ENCODE measurements at regions not wholly inside any gene's neighbourhood (a gene's known extent, or its start where the extent isn't known, plus 50 kb on each side); places are given as distances from the start of the nearest gene placed in this dataset.
A peak's percentile ranks its signal among the peaks of the same experiment; 100 is the strongest.

GRCh38 chr20:41984031-41984430 lies 365.9 kb upstream of the CHD6 start:
- peak; percentile 39; the same call in 1 of the 3 replicates for ATAC-seq
- no peaks in the 10 kb centered on the region for H3K9me3 ChIP-seq (replicated peaks; ENCODE audit: control insufficient read depth, insufficient read depth, low read length)
- RAD21 ChIA-PET (ENCODE audit: unreplicated experiment) = no interaction called here
- no peaks in the 10 kb centered on the region for H3K79me2 ChIP-seq (ENCODE audit: control insufficient read depth, insufficient read depth, low read length)
- H3K4me3 ChIP-seq = no peak overlapping the region
- in situ Hi-C loops (cut with MboI) = no loop called here
- H2AFZ ChIP-seq (ENCODE audit: control insufficient read depth, low read depth, low read length) = no peak overlapping the region
- no peak overlapping the region for H3K27ac ChIP-seq (ENCODE audit: control insufficient read depth, insufficient read depth)
- intact Hi-C loops (cut with micrococcal nuclease; ENCODE audit: unreplicated experiment) = no loop called here
- no peak overlapping the region for H3K4me2 ChIP-seq (ENCODE audit: control insufficient read depth, insufficient read depth)
- BruUV-seq (replicated peaks) = no TSS peak
- no peaks in the 10 kb centered on the region for H4K20me1 ChIP-seq (ENCODE audit: control insufficient read depth, insufficient read depth)
- TF ChIP-seq CREB1 (IDR thresholded peaks at IDR 0.05; ENCODE audit: low read depth) (no peak), RELA (IDR thresholded peaks at IDR 0.05; ENCODE audit: borderline replicate concordance, partially characterized antibody) (no peak)
- no peaks in the 10 kb centered on the region for H3K4me1 ChIP-seq (ENCODE audit: control insufficient read depth, insufficient read depth, low read length)
- no peak for FAIRE-seq
- H3K9ac ChIP-seq (ENCODE audit: control insufficient read depth, insufficient read depth, low read length) = no peak overlapping the region
- POLR2A ChIA-PET = no interaction called here
- 0% methylated on average over 2 of the region's 2 CpGs for WGBS (ENCODE audit: insufficient coverage, insufficient replicate concordance, low lambda C conversion rate, missing lambda C conversion rate)
- H3K36me3 ChIP-seq (ENCODE audit: control insufficient read depth in 2 of 2, insufficient read depth in 2 of 2, low read length in 1 of 2) = no peaks in the 10 kb centered on the region
- no peaks in the 10 kb centered on the region for H3K27me3 ChIP-seq (replicated peaks in 1 of 2; ENCODE audit: control insufficient read depth in 2 of 2, insufficient read depth in 2 of 2, low read length in 1 of 2)
- SMC1A ChIA-PET (ENCODE audit: uncharacterized antibody, unreplicated experiment) = no interaction called here
- DNase-seq (ENCODE audit: low read depth, low spot score) = peak; percentile 12
- CTCF ChIA-PET = no interaction called here

GRCh38 chr20:41983159-41983558 lies 365.0 kb upstream of the CHD6 start:
- Histone ChIP-seq H3K9me3 (replicated peaks; ENCODE audit: control insufficient read depth, insufficient read depth, low read length) (no peaks in the 10 kb centered on the region), H4K20me1 (ENCODE audit: control insufficient read depth, insufficient read depth) (no peaks in the 10 kb centered on the region), H3K79me2 (ENCODE audit: control insufficient read depth, insufficient read depth, low read length) (no peaks in the 10 kb centered on the region), H3K27ac (ENCODE audit: control insufficient read depth, insufficient read depth) (no peak overlapping the region), H3K4me3 (no peak overlapping the region), H3K27me3 (replicated peaks in 1 of 2; ENCODE audit: control insufficient read depth in 2 of 2, insufficient read depth in 2 of 2, low read length in 1 of 2) (no peaks in the 10 kb centered on the region), H3K4me1 (ENCODE audit: control insufficient read depth, insufficient read depth, low read length) (no peaks in the 10 kb centered on the region), H3K4me2 (ENCODE audit: control insufficient read depth, insufficient read depth) (no peak overlapping the region), H3K36me3 (ENCODE audit: control insufficient read depth in 2 of 2, insufficient read depth in 2 of 2, low read length in 1 of 2) (no peaks in the 10 kb centered on the region), H3K9ac (ENCODE audit: control insufficient read depth, insufficient read depth, low read length) (no peak overlapping the region), H2AFZ (ENCODE audit: control insufficient read depth, low read depth, low read length) (no peak overlapping the region)
- in situ Hi-C loops (cut with MboI) (no loop called here), intact Hi-C loops (cut with micrococcal nuclease; ENCODE audit: unreplicated experiment) (no loop called here)
- DNase-seq (ENCODE audit: low read depth, low spot score) (no peak), FAIRE-seq (no peak), ATAC-seq (no peak)
- TF ChIP-seq ESRRA (IDR thresholded peaks at IDR 0.05; ENCODE audit: low read length) (no peak), NR2C1 (IDR thresholded peaks at IDR 0.05) (no peak)
- ChIA-PET POLR2A (no interaction called here), CTCF (no interaction called here), SMC1A (ENCODE audit: uncharacterized antibody, unreplicated experiment) (no interaction called here), RAD21 (ENCODE audit: unreplicated experiment) (no interaction called here)
- no TSS peak for BruUV-seq (replicated peaks)
- 28% methylated on average over 4 of the region's 4 CpGs for WGBS (ENCODE audit: insufficient coverage, insufficient replicate concordance, low lambda C conversion rate, missing lambda C conversion rate)
